ENCODE measurements at regions not wholly inside any gene's neighbourhood (a gene's known extent, or its start where the extent isn't known, plus 50 kb on each side); places are given as distances from the start of the nearest gene placed in this dataset.
A peak's percentile ranks its signal among the peaks of the same experiment; 100 is the strongest.
"Not testable (repeated sequence)": the region's sequence is repeated elsewhere in the genome, so short reads cannot be mapped to it uniquely, and the experiment has no call there.

- no peak for DNase-seq
Measured at GRCh38 chr10:100642295-100642994, 102.9 kb upstream of the PAX2 start.

GRCh38 chr10:100645091-100645490 lies 100.3 kb upstream of the PAX2 start:
- DNase-seq: no peak

GRCh38 chr10:100645613-100646392 lies 99.6 kb upstream of the PAX2 start:
- DNase-seq: peak; percentile 37 to 76

GRCh38 chr10:100647928-100648327 lies 97.5 kb upstream of the PAX2 start:
- peak; percentile 84 for DNase-seq

GRCh38 chr10:100650693-100651092 lies 94.7 kb upstream of the PAX2 start:
- no peak for DNase-seq

GRCh38 chr10:100651099-100651498 lies 94.3 kb upstream of the PAX2 start:
- not testable (repeated sequence) for DNase-seq

GRCh38 chr10:100651916-100652315 lies 93.5 kb upstream of the PAX2 start:
- no peak for DNase-seq

GRCh38 chr10:100652406-100653135 lies 92.8 kb upstream of the PAX2 start:
- DNase-seq: no peak

- no peak for DNase-seq
Measured at GRCh38 chr10:100653238-100653956, 92.0 kb upstream of the PAX2 start.

GRCh38 chr10:100653957-100654781 lies 91.2 kb upstream of the PAX2 start:
- peak; percentile 9 to 64 for DNase-seq

- DNase-seq: peak in 1 of 2 experiments; percentile 41
Measured at GRCh38 chr10:100654782-100655325, 90.5 kb upstream of the PAX2 start.

- no peak for DNase-seq
Measured at GRCh38 chr10:100655326-100655759, 90.0 kb upstream of the PAX2 start.

- DNase-seq: no peak
Measured at GRCh38 chr10:100655760-100656421, 89.5 kb upstream of the PAX2 start.

- peak in 1 of 2 experiments; percentile 61 for DNase-seq
Measured at GRCh38 chr10:100656454-100656853, 88.9 kb upstream of the PAX2 start.

GRCh38 chr10:100658269-100658668 lies 87.1 kb upstream of the PAX2 start:
- no peak for DNase-seq

GRCh38 chr10:100659361-100660098 lies 85.9 kb upstream of the PAX2 start:
- no peak for DNase-seq

- DNase-seq: no peak
Measured at GRCh38 chr10:100660365-100660764, 85.0 kb upstream of the PAX2 start.

GRCh38 chr10:100660945-100661344 lies 84.4 kb upstream of the PAX2 start:
- no peak for DNase-seq

- DNase-seq: no peak
Measured at GRCh38 chr10:100661520-100661919, 83.9 kb upstream of the PAX2 start.

- DNase-seq: peak in 1 of 2 experiments; percentile 44
Measured at GRCh38 chr10:100662067-100662466, 83.3 kb upstream of the PAX2 start.
